AG09309 (cell line): ENCODE measurements at regions not wholly inside any gene's neighbourhood (a gene's known extent, or its start where the extent isn't known, plus 50 kb on each side); places are given as distances from the start of the nearest gene placed in this dataset.
"Not testable (repeated sequence)": the region's sequence is repeated elsewhere in the genome, so short reads cannot be mapped to it uniquely, and the experiment has no call there.

ENCODE experiments used
- DNase-seq: peaks from one replicate; pipeline ENCODE4 v3.0.0-alpha.2; 2010; ENCODE audit warnings: low read depth
- H3K4me3 ChIP-seq: 2 replicates; pipeline ENCODE4 v1.5.1; 2011; ENCODE audit warnings: mild to moderate bottlenecking, low read depth, low read length, moderate library complexity; ENCODE audit not compliant: control insufficient read depth
- CTCF ChIP-seq: IDR thresholded peaks from 2 replicates; pipeline ENCODE4 v1.5.1; 2011; ENCODE audit warnings: mild to moderate bottlenecking, low read depth, low read length, inconsistent platforms; ENCODE audit not compliant: insufficient read depth, control insufficient read depth; ENCODE audit errors: missing control alignments

GRCh38 chr2:138877421-138877820 lies 97.2 kb upstream of the NXPH2 start:
- TF ChIP-seq CTCF = no peak
- DNase-seq = no peak
- H3K4me3 ChIP-seq = no peak overlapping the region

- H3K4me3 ChIP-seq = no peak overlapping the region
- no peak for DNase-seq
- no peak for TF ChIP-seq CTCF
Observed at GRCh38 chr2:138874251-138874650, 94.1 kb upstream of the NXPH2 start.

GRCh38 chr2:138872116-138872515 lies 91.9 kb upstream of the NXPH2 start:
- not testable (repeated sequence) for H3K4me3 ChIP-seq, DNase-seq

GRCh38 chr2:138871312-138871711 lies 91.1 kb upstream of the NXPH2 start:
- H3K4me3 ChIP-seq = no peak overlapping the region
- no peak for TF ChIP-seq CTCF
- DNase-seq = no peak

GRCh38 chr2:138867341-138867740 lies 87.2 kb upstream of the NXPH2 start:
- DNase-seq = no peak
- H3K4me3 ChIP-seq = no peak overlapping the region
- no peak for TF ChIP-seq CTCF

- DNase-seq = no peak
Observed at GRCh38 chr2:138866797-138867196, 86.6 kb upstream of the NXPH2 start.

GRCh38 chr2:138853761-138854160 lies 73.6 kb upstream of the NXPH2 start:
- no peak for DNase-seq
- TF ChIP-seq CTCF = no peak
- H3K4me3 ChIP-seq = no peak overlapping the region

More at GRCh38 chr2:138866797-138867196, 86.6 kb upstream of the NXPH2 start:
- no peak overlapping the region for H3K4me3 ChIP-seq
- TF ChIP-seq CTCF = no peak
